Endothelial cell of umbilical vein (primary cell): ENCODE measurements at regions not wholly inside any gene's neighbourhood (a gene's known extent, or its start where the extent isn't known, plus 50 kb on each side); places are given as distances from the start of the nearest gene placed in this dataset.

Experiments used
- BruUV-seq: library from RNA; stranded (reverse); fragments of 400-500 nt; replicated peaks from 2 replicates; lab custom pipeline; 2021; lab: Mats Ljungman, UMichigan
- CTCF ChIA-PET: fragments of 300-600, 350-600 bp; sonication (Branson Sonifier 250); formaldehyde crosslinking; loops from one replicate; lab custom pipeline; 2021; ENCODE audit warnings: antibody characterized with exemption, inconsistent platforms; lab: Charles Lee
- POLR2A ChIA-PET: fragments of 300-600, 350-600 bp; sonication (Branson Sonifier 250); formaldehyde crosslinking; loops from one replicate; lab custom pipeline; 2021; ENCODE audit warnings: antibody characterized with exemption, inconsistent platforms; lab: Charles Lee
- DNase-seq: peaks from one replicate; pipeline ENCODE4 v3.0.0-alpha.2; 2011; ENCODE audit warnings: low read depth, low spot score
- FAIRE-seq: peaks from 2 replicates; lab custom pipeline; 2011; peaks lifted over from hg19 to GRCh38; lab: Jason Lieb, UNC
- H2AFZ ChIP-seq: 2 replicates; pipeline ENCODE4 v1.6.0; 2012; ENCODE audit warnings: low read depth, low read length, control low read depth, inconsistent platforms
- H3K27ac ChIP-seq: 2 replicates; pipeline ENCODE4 v1.5.1; 2011; ENCODE audit warnings: low read depth, mild to moderate bottlenecking, control low read depth, low read length, moderate library complexity; ENCODE audit not compliant: insufficient read depth
- H3K27me3 ChIP-seq, 2 experiments: 2 replicates each; pipeline versions ENCODE4 v1.6.0 to v1.6.1; 2011; ENCODE audit warnings: low read length in 2 of 2, mixed read lengths in 1 of 2; ENCODE audit not compliant: control insufficient read depth in 2 of 2, insufficient read depth in 2 of 2
- H3K36me3 ChIP-seq, 2 experiments: 2 replicates in 1 of 2; 3 replicates in 1 of 2; pipeline ENCODE4 v1.5.1; 2011; ENCODE audit warnings: low read length in 2 of 2, mild to moderate bottlenecking in 1 of 2, moderate library complexity in 1 of 2; ENCODE audit not compliant: control insufficient read depth in 2 of 2, insufficient read depth in 2 of 2; ENCODE audit errors: extremely low read depth in 1 of 2
- H3K4me1 ChIP-seq: 3 replicates; pipeline ENCODE4 v1.5.1; 2011; ENCODE audit warnings: mild to moderate bottlenecking, low read length; ENCODE audit not compliant: control insufficient read depth, insufficient read depth; ENCODE audit errors: extremely low read depth
- H3K4me2 ChIP-seq: 2 replicates; pipeline ENCODE4 v1.6.1; 2011; ENCODE audit warnings: low read length, control low read depth, mixed read lengths; ENCODE audit not compliant: insufficient read depth
- H3K4me3 ChIP-seq, 3 experiments: fragments of 200-600 bp in 1 of 3; sonication (generic), shearing (Covaris generic) in 1 of 3; replicated peaks in 1 of 3; 2 replicates each; pipeline ENCODE4 v1.5.1; 2011 to 2016; ENCODE audit warnings: control low read depth in 3 of 3, low read length in 3 of 3, mild to moderate bottlenecking in 2 of 3, inconsistent platforms in 1 of 3, low read depth in 1 of 3, moderate library complexity in 1 of 3; ENCODE audit not compliant: insufficient read depth in 1 of 3
- H3K79me2 ChIP-seq: 2 replicates; pipeline ENCODE4 v1.6.0; 2012; ENCODE audit warnings: low read length, inconsistent platforms; ENCODE audit not compliant: control insufficient read depth, insufficient read depth
- H3K9ac ChIP-seq: replicated peaks from 2 replicates; pipeline ENCODE3; 2011; ENCODE audit warnings: low read length, control low read depth; ENCODE audit not compliant: insufficient read depth; ENCODE audit errors: extremely low read depth
- H3K9me1 ChIP-seq: replicated peaks from 3 replicates; pipeline ENCODE4 v1.6.0; 2011; ENCODE audit warnings: mild to moderate bottlenecking, low read length; ENCODE audit not compliant: control insufficient read depth, insufficient read depth; ENCODE audit errors: extremely low read depth
- H3K9me3 ChIP-seq: replicated peaks from 2 replicates; pipeline ENCODE4 v1.5.1; 2012; ENCODE audit warnings: low read length, inconsistent platforms; ENCODE audit not compliant: control insufficient read depth, insufficient read depth
- H4K20me1 ChIP-seq: replicated peaks from 2 replicates; pipeline ENCODE3; 2011; ENCODE audit warnings: mild to moderate bottlenecking, low read length; ENCODE audit not compliant: control insufficient read depth, insufficient read depth; ENCODE audit errors: extremely low read depth
- CTCF ChIP-seq, 2 donors: IDR thresholded peaks; 1 replicate in 1 of 2; 2 replicates in 1 of 2; pipeline ENCODE4 v1.5.1; 2011; ENCODE audit warnings: low read length in 2 of 2, mild to moderate bottlenecking in 2 of 2, moderate library complexity in 2 of 2, control low read depth in 1 of 2, inconsistent platforms in 1 of 2, low read depth in 1 of 2; ENCODE audit not compliant: insufficient read depth in 1 of 2; ENCODE audit errors: extremely low read depth in 1 of 2
- EZH2 ChIP-seq: IDR thresholded peaks from 2 replicates; pipeline ENCODE4 v1.6.1; 2012; ENCODE audit warnings: borderline replicate concordance, low read depth, mild to moderate bottlenecking, moderate library complexity, low read length, inconsistent platforms; ENCODE audit not compliant: severe bottlenecking
- FOS ChIP-seq: IDR thresholded peaks from 2 replicates; pipeline ENCODE4 v1.6.1; 2011; ENCODE audit warnings: mild to moderate bottlenecking, low read length, moderate library complexity, borderline replicate concordance; ENCODE audit not compliant: insufficient read depth
- GATA2 ChIP-seq: IDR thresholded peaks from 2 replicates; pipeline ENCODE4 v1.7.0; 2011; ENCODE audit warnings: low read depth, mild to moderate bottlenecking, moderate library complexity, mixed read lengths, low read length; ENCODE audit not compliant: insufficient read length, insufficient read depth
- JUN ChIP-seq: IDR thresholded peaks from 2 replicates; pipeline ENCODE4 v1.6.1; 2011; ENCODE audit warnings: borderline replicate concordance, low read depth; ENCODE audit not compliant: insufficient read length, insufficient read depth
- MAX ChIP-seq: IDR thresholded peaks from 2 replicates; pipeline ENCODE4 v1.6.1; 2011; ENCODE audit not compliant: insufficient read depth, insufficient read length
- MYC ChIP-seq: IDR thresholded peaks from one replicate; pipeline ENCODE4 v1.6.1; 2011; ENCODE audit warnings: mild to moderate bottlenecking, low read depth, low read length
- POLR2A ChIP-seq: IDR thresholded peaks from 2 replicates; pipeline ENCODE4 v1.6.1; 2012; ENCODE audit warnings: low read depth, mild to moderate bottlenecking, control low read depth, low read length
- POLR2AphosphoS5 ChIP-seq: IDR thresholded peaks from 2 replicates; pipeline ENCODE4 v1.6.1; 2012; ENCODE audit warnings: low read depth, mild to moderate bottlenecking, control low read depth, low read length, moderate library complexity; ENCODE audit not compliant: insufficient read depth
- dilution Hi-C: fragments of 300-500 bp; cut with MboI; formaldehyde crosslinking; loops from one replicate; pipeline ENCODE4 v1.15.0; 2019; ENCODE audit warnings: low sequenced_read_pairs; ENCODE audit not compliant: extremely low pct_ligation_motif_present
- intact Hi-C: fragments of 100-400 bp; cut with micrococcal nuclease; formaldehyde crosslinking; loops from one replicate; pipeline ENCODE4 v1.10.0; 2022

- no TSS peak for BruUV-seq
- no peak overlapping the region for H3K4me2 ChIP-seq
- no peaks in the 10 kb centered on the region for H3K9me1 ChIP-seq
- H3K9me3 ChIP-seq: no peaks in the 10 kb centered on the region
- no peaks in the 10 kb centered on the region for H4K20me1 ChIP-seq
- no peak for DNase-seq
- no peak overlapping the region for H3K9ac ChIP-seq
- no peaks in the 10 kb centered on the region for H3K79me2 ChIP-seq
- H3K36me3 ChIP-seq: no peaks in the 10 kb centered on the region
- ChIA-PET CTCF (interaction anchor here (0.6 to 3.5 kb wide), 3 partner anchors 67 to 1038 kb away, joined by 3 to 22 read pairs (median 14); no protein-coding TSS in a partner anchor), POLR2A (no interaction called here)
- dilution Hi-C loops (no loop called here), intact Hi-C loops (loop anchor here (2.0 to 10.0 kb wide), 4 partner anchors 195 to 1437 kb away; partner anchors contain the start of gene TBX18)
- no peak overlapping the region for H3K4me3 ChIP-seq
- no peaks in the 10 kb centered on the region for H3K4me1 ChIP-seq
- no peak for FAIRE-seq
- TF ChIP-seq GATA2 (no peak), JUN (no peak), POLR2AphosphoS5 (no peak), POLR2A (no peak), CTCF (IDR thresholded peaks at IDR 0.05; ENCODE audit: extremely low read depth in 1 of 2, insufficient read depth in 1 of 2, low read depth in 1 of 2, low read length in 2 of 2) (no peak), MYC (no peak)
- H3K27ac ChIP-seq: no peak overlapping the region
- peaks cover 1 to 4% of the 10 kb centered on the region in 2 experiments for H3K27me3 ChIP-seq
- no peak overlapping the region for H2AFZ ChIP-seq
These were observed 128.0 kb upstream of the NT5E start for GRCh38 chr6:85321906-85322305.

GRCh38 chr6:85314586-85314985, 135.3 kb upstream of the NT5E start:
- Histone ChIP-seq H3K4me1 (no peaks in the 10 kb centered on the region), H3K9me3 (no peaks in the 10 kb centered on the region), H3K79me2 (no peaks in the 10 kb centered on the region), H3K27ac (no peak overlapping the region), H3K27me3 (no peaks in the 10 kb centered on the region), H3K36me3 (no peaks in the 10 kb centered on the region), H4K20me1 (no peaks in the 10 kb centered on the region), H3K4me3 (no peak overlapping the region), H3K4me2 (no peak overlapping the region), H3K9me1 (no peaks in the 10 kb centered on the region), H2AFZ (no peak overlapping the region), H3K9ac (no peak overlapping the region)
- BruUV-seq: no TSS peak
- ChIA-PET CTCF (interaction anchor here (2.8 kb wide), 1 partner anchor 9 kb away, joined by 10 read pairs; no protein-coding TSS in a partner anchor), POLR2A (no interaction called here)
- dilution Hi-C loops (no loop called here), intact Hi-C loops (no loop called here)
- TF ChIP-seq GATA2: no peak
- TF ChIP-seq MAX: no peak
- no peak for TF ChIP-seq POLR2A
- no peak for TF ChIP-seq EZH2
- no peak for TF ChIP-seq JUN
- no peak for TF ChIP-seq MYC
- no peak for TF ChIP-seq POLR2AphosphoS5
- no peak for TF ChIP-seq CTCF (IDR thresholded peaks at IDR 0.05; ENCODE audit: extremely low read depth in 1 of 2, insufficient read depth in 1 of 2, low read depth in 1 of 2, low read length in 2 of 2)
- TF ChIP-seq FOS: no peak
- FAIRE-seq (no peak), DNase-seq (no peak)
